ENCODE measurements at regions not wholly inside any gene's neighbourhood (a gene's known extent, or its start where the extent isn't known, plus 50 kb on each side); places are given as distances from the start of the nearest gene placed in this dataset.
"Not testable (repeated sequence)": the region's sequence is repeated elsewhere in the genome, so short reads cannot be mapped to it uniquely, and the experiment has no call there.

- DNase-seq, result no peak
Measured at GRCh38 chr1:4064150-4064889, 164.2 kb upstream of the C1orf174 start.

GRCh38 chr1:4066860-4067599, 167.0 kb upstream of the C1orf174 start:
- no peak for DNase-seq

DNA sequence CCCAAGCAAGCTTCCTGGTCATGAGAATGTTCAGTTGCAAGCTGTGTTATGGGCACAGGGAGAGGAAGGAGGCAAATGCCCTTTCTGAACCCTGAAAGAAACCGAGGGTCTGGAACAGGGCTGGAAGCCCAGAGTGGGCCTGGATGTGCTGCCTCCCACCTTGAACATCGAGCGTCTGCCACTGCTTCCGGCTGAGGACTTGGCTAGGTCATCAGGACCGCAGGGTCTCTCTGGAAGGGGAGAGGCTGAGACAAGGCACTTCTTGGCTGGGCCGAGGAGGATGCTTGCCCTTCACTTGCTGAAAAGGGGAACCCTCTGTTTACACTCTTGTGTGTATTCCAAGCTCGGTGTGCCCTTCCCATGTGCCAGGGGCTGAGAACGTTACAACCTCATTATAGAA, 168.0 kb upstream of the C1orf174 start:
- no peak for DNase-seq

DNA sequence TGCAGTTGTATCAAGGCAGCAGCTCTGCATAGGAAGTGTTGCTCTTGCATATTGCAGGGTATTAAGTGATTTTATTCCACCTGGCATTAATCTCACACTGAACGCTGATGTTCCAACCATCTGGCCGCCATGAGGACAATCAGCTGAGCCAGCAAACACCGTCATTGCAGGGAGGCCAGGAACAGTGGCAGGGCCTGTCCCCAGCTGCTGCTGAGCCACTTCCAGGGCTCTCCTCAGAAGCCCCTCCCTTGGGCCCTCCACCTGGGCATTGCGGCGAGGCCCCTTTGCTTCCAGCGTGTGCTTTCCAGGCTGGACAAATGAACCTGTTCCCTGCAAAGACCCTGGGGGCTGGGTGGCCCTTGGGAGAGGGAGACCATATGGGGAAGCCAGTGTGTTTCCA, 171.6 kb upstream of the C1orf174 start:
- peak; percentile 64 for DNase-seq

GRCh38 chr1:4072481-4073153, 172.5 kb upstream of the C1orf174 start:
- DNase-seq, result no peak

GRCh38 chr1:4075436-4076225, 175.6 kb upstream of the C1orf174 start:
- DNase-seq, result no peak

- DNase-seq, result no peak
Measured at GRCh38 chr1:4076346-4076745, 176.3 kb upstream of the C1orf174 start.

GRCh38 chr1:4078091-4078962, 178.3 kb upstream of the C1orf174 start:
- not testable (repeated sequence) for DNase-seq

DNA sequence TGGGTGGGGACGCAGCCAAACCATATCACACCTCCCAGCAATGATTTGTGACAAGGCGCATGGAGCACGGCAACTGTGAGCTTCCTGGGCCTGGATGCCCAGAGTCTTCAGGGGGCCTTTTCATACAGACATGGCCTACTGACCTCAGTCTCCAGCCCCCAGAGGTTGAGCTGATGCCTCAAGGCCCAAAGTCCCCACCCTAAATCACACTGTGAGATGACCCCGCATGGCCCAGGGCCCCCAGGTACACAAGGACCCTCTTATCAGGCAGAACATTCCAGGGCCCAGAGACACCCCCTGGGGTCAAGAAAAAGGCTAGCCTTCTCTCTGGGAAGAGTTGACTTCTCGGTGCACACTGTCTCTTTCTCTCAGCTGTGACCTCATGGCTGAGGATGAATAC, 179.7 kb upstream of the C1orf174 start:
- DNase-seq, result no peak

DNA sequence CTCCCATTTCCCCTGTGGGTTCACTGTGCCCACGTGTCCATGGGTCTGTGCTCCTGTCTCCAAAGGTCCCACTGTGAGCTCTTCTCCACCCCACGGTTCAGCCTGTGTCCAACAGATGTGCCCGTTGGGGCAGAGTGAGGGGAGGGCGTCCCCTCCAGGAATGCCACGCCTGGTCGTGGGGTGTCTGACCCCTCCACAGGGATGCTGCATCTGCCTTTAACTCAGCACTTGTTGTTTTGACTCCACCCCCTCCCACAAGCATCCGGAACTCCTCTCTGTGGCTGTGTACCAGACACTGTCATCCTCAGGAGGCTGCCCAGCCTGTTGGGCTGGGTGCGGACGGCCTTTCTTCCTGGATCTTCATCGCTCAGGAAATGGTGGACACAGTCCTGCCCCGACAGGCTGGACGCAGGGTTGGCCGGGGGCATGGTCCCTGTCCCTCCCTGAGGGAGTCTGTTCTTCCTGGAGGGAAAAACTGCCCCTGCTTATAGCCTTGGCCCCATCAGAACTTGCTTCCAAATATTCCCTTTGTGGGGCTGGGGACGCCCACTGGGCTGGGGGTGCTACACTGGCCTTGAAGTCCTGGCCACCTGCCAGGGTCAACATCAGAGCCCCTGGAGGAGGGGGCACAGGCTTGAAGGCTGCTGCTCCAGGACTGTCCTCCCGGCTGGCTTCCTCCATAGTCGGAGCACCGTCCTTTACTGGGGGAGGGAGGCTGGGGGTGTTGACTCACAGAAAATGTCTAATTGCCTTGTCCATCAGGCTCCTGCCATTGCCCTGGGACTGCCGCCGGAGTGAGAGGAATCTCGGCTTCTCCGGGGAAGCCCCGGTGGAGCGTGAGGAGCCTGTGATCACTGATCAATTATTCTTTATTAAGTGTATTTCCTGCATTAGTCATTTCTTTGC, 182.0 kb upstream of the C1orf174 start:
- no peak for DNase-seq

- DNase-seq, result peak; percentile 24
Measured at GRCh38 chr1:4083231-4084047, 183.4 kb upstream of the C1orf174 start.

DNA sequence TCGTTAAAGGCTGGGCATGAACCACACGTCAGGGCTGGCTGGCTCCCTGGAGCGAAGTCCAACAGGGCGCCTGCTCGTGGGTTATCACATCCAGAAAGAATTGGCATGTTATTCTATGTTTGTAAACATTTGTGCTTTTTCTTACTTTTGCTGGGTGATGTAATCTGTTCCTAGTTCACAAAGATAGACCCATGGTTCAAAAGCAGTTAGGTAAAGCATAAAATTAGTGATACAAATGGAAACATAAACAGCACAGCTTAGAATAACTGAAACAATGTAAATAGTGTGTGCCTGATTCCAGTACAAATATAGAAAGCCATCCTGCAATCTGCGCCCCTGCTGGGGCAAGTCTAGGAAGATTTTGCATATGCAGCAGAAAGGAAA, 184.0 kb upstream of the C1orf174 start:
- DNase-seq, result peak; percentile 31

DNA sequence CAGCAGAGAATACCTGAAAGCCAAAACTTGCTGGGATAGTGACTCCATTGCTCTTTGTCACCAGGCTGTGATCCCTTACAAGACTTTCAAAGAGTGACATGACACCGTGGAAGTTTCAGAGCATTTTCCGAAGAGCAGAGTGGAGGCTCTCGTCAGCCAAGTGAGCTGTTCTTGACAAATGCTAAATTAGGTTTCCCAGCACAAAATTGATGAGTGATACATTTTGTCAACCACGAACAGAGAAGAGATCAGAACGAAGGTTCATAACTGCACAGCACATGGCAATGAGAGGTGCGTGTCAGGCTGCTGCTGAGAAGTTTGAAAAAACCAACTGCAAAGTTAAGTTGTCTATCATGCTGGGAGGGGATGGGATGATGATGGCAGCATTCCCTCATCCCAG, 184.4 kb upstream of the C1orf174 start:
- no peak for DNase-seq

DNA sequence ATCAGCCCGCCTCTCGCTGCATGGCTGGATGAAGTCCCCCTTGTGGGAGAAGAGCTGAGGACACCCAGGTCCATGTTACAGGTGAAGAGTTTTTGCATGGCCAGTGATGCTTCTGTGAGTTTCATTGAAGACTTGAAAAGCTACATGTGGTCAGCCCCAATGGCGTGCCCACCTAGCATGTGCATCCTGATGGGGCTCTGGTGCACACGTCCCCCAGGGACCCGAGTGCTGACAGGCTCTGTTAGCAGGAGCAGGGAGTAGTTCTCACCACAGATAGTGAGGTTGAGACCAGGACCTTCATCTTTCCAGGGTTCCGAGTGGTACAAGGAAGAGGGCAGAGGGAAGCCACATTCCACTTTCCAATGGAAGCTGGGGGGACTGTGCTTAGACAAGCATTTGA, 184.8 kb upstream of the C1orf174 start:
- no peak for DNase-seq

GRCh38 chr1:4085546-4085945, 185.5 kb upstream of the C1orf174 start:
- DNase-seq, result no peak

- no peak for DNase-seq
Measured at GRCh38 chr1:4086085-4086850, 186.2 kb upstream of the C1orf174 start.

GRCh38 chr1:4086921-4087320, 186.8 kb upstream of the C1orf174 start:
- DNase-seq, result no peak

GRCh38 chr1:4087530-4088420, 187.7 kb upstream of the C1orf174 start:
- no peak for DNase-seq
